ENCODE measurements at regions not wholly inside any gene's neighbourhood (a gene's known extent, or its start where the extent isn't known, plus 50 kb on each side); places are given as distances from the start of the nearest gene placed in this dataset.
A peak's percentile ranks its signal among the peaks of the same experiment; 100 is the strongest.

GRCh38 chr11:123254357-123254756, 59.3 kb upstream of the CLMP start:
- TF ChIP-seq CTCF (IDR thresholded peaks at IDR 0.05; ENCODE audit: low read depth, low read length), result no peak
- DNase-seq (ENCODE audit: low read depth in 2 of 2), result no peak
- H3K4me3 ChIP-seq (replicated peaks in 1 of 2; ENCODE audit: low read depth in 2 of 2, low read length in 2 of 2), result no peak overlapping the region

GRCh38 chr11:123253911-123254310, 58.9 kb upstream of the CLMP start:
- TF ChIP-seq CTCF (IDR thresholded peaks at IDR 0.05; ENCODE audit: low read depth, low read length), result no peak
- DNase-seq (ENCODE audit: low read depth in 2 of 2), result peak in 1 of 2 donors; percentile 29

GRCh38 chr11:123253223-123253622, 58.2 kb upstream of the CLMP start:
- no peak for TF ChIP-seq CTCF (IDR thresholded peaks at IDR 0.05; ENCODE audit: low read depth, low read length)
- no peak overlapping the region for H3K4me3 ChIP-seq (replicated peaks in 1 of 2; ENCODE audit: low read depth in 2 of 2, low read length in 2 of 2)

More at GRCh38 chr11:123253911-123254310, 58.9 kb upstream of the CLMP start:
- no peak overlapping the region for H3K4me3 ChIP-seq (replicated peaks in 1 of 2; ENCODE audit: low read depth in 2 of 2, low read length in 2 of 2)

GRCh38 chr11:123251657-123252344, 56.8 kb upstream of the CLMP start:
- TF ChIP-seq CTCF (IDR thresholded peaks at IDR 0.05; ENCODE audit: low read depth, low read length), result no peak
- peak; percentile 60 to 82 for DNase-seq (ENCODE audit: low read depth in 2 of 2)
- no peak overlapping the region for H3K4me3 ChIP-seq (replicated peaks in 1 of 2; ENCODE audit: low read depth in 2 of 2, low read length in 2 of 2)

More at GRCh38 chr11:123253223-123253622, 58.2 kb upstream of the CLMP start:
- no peak for DNase-seq (ENCODE audit: low read depth in 2 of 2)

GRCh38 chr11:123250892-123251656, 56.0 kb upstream of the CLMP start:
- H3K4me3 ChIP-seq (replicated peaks in 1 of 2; ENCODE audit: low read depth in 2 of 2, low read length in 2 of 2), result no peak overlapping the region
- no peak for TF ChIP-seq CTCF (IDR thresholded peaks at IDR 0.05; ENCODE audit: low read depth, low read length)
- DNase-seq (ENCODE audit: low read depth in 2 of 2), result no peak

GRCh38 chr11:123249354-123249753, 54.3 kb upstream of the CLMP start:
- DNase-seq (ENCODE audit: low read depth in 2 of 2), result peak in 1 of 2 donors; percentile 27
- no peak for TF ChIP-seq CTCF (IDR thresholded peaks at IDR 0.05; ENCODE audit: low read depth, low read length)

More at GRCh38 chr11:123249354-123249753, 54.3 kb upstream of the CLMP start:
- no peak overlapping the region for H3K4me3 ChIP-seq (replicated peaks in 1 of 2; ENCODE audit: low read depth in 2 of 2, low read length in 2 of 2)

All from cardiac fibroblast (primary cell).